OCI-LY1 (cell line): ENCODE measurements at regions not wholly inside any gene's neighbourhood (a gene's known extent, or its start where the extent isn't known, plus 50 kb on each side); places are given as distances from the start of the nearest gene placed in this dataset.

ENCODE experiments used
- H2AFZ ChIP-seq: fragments of 200-600 bp; sonication (generic), shearing (Covaris generic); 2 replicates; pipeline ENCODE4 v1.6.0; 2014; ENCODE audit warnings: antibody characterized with exemption, mild to moderate bottlenecking, low read length
- H3F3A ChIP-seq: fragments of 200-600 bp; sonication (generic), shearing (Covaris generic); 2 replicates; pipeline ENCODE4 v1.6.0; 2014; ENCODE audit warnings: mild to moderate bottlenecking, antibody characterized with exemption, low read length, moderate library complexity; ENCODE audit not compliant: insufficient read depth
- H3K27ac ChIP-seq: fragments of 200-600 bp; sonication (generic); 2 replicates; pipeline ENCODE4 v1.5.1; 2014; ENCODE audit warnings: low read length, mixed run types, mild to moderate bottlenecking, low read depth; ENCODE audit not compliant: poor library complexity, severe bottlenecking
- H3K27me3 ChIP-seq: fragments of 200-600 bp; sonication (generic); 2 replicates; pipeline ENCODE4 v1.6.0; 2014; ENCODE audit warnings: antibody characterized with exemption, mild to moderate bottlenecking, low read length, moderate library complexity; ENCODE audit not compliant: insufficient read depth
- H3K36me3 ChIP-seq: fragments of 200-600 bp; sonication (generic); 2 replicates; pipeline ENCODE4 v1.6.1; 2014; ENCODE audit warnings: mild to moderate bottlenecking, antibody characterized with exemption, low read length, moderate library complexity, mixed read lengths; ENCODE audit not compliant: insufficient read depth
- H3K4me1 ChIP-seq: fragments of 200-600 bp; sonication (generic); 2 replicates; pipeline ENCODE4 v1.5.1; 2014; ENCODE audit warnings: mild to moderate bottlenecking, low read length, moderate library complexity; ENCODE audit not compliant: insufficient read depth, severe bottlenecking
- H3K4me2 ChIP-seq: fragments of 200-600 bp; sonication (generic), shearing (Covaris generic); 2 replicates; pipeline ENCODE4 v1.6.1; 2014; ENCODE audit warnings: low read length
- H3K4me3 ChIP-seq: fragments of 200-600 bp; sonication (generic); 2 replicates; pipeline ENCODE4 v1.5.1; 2014; ENCODE audit warnings: low read length, low read depth, mild to moderate bottlenecking, mixed read lengths; ENCODE audit not compliant: poor library complexity, severe bottlenecking
- H3K79me2 ChIP-seq: fragments of 200-600 bp; shearing (Covaris generic); 2 replicates; pipeline ENCODE4 v1.6.1; 2016; ENCODE audit warnings: mixed run types, low read length, mixed read lengths; ENCODE audit not compliant: insufficient read depth
- H3K9ac ChIP-seq: fragments of 200-600 bp; sonication (generic), shearing (Covaris generic); 2 replicates; pipeline ENCODE4 v1.6.1; 2014; ENCODE audit warnings: mild to moderate bottlenecking, low read length, mixed read lengths
- H3K9me2 ChIP-seq: fragments of 200-600 bp; sonication (generic), shearing (Covaris generic); 2 replicates; pipeline ENCODE4 v1.6.1; 2014; ENCODE audit warnings: low read depth, mild to moderate bottlenecking, low read length, mixed read lengths
- H3K9me3 ChIP-seq: fragments of 200-600 bp; shearing (Covaris generic); 2 replicates; pipeline ENCODE4 v1.6.1; 2014; ENCODE audit warnings: low read length, mixed read lengths
- H4K20me1 ChIP-seq: fragments of 200-600 bp; sonication (generic), shearing (Covaris generic); 2 replicates; pipeline ENCODE4 v1.6.0; 2016; ENCODE audit warnings: mild to moderate bottlenecking, low read length; ENCODE audit not compliant: insufficient read depth
- CTCF ChIP-seq: fragments of 200-600 bp; sonication (generic), shearing (Covaris generic); IDR thresholded peaks from 2 replicates; pipeline ENCODE4 v1.5.1; 2017; ENCODE audit warnings: mild to moderate bottlenecking, antibody characterized with exemption, low read length, moderate library complexity, mixed read lengths
- EZH2 ChIP-seq: fragments of 200-600 bp; sonication (generic), shearing (Covaris generic); IDR thresholded peaks from 2 replicates; pipeline ENCODE4 v1.8.0; 2017; ENCODE audit warnings: borderline replicate concordance, mixed run types, mild to moderate bottlenecking, antibody characterized with exemption, low read length, moderate library complexity, mixed read lengths

GRCh38 chr20:21809961-21810523 is 104.6 kb downstream of the PAX1 start:
- Histone ChIP-seq H4K20me1 (no peaks in the 10 kb centered on the region), H3K4me3 (no peak overlapping the region), H3K4me2 (no peak overlapping the region), H3K27ac (no peak overlapping the region), H3K9ac (no peak overlapping the region), H3K27me3 (no peaks in the 10 kb centered on the region), H3K9me2 (no peaks in the 10 kb centered on the region), H3K4me1 (no peaks in the 10 kb centered on the region), H3K79me2 (no peaks in the 10 kb centered on the region), H3K9me3 (no peaks in the 10 kb centered on the region), H3F3A (no peaks in the 10 kb centered on the region), H2AFZ (no peak overlapping the region), H3K36me3 (no peaks in the 10 kb centered on the region)
- TF ChIP-seq CTCF: no peak
- TF ChIP-seq EZH2: no peak

GRCh38 chr20:21808863-21809664 is 103.6 kb downstream of the PAX1 start:
- no peak overlapping the region for H3K9ac ChIP-seq
- no peaks in the 10 kb centered on the region for H3K4me1 ChIP-seq
- no peaks in the 10 kb centered on the region for H3F3A ChIP-seq
- no peaks in the 10 kb centered on the region for H3K27me3 ChIP-seq
- no peak for TF ChIP-seq EZH2
- peak; percentile 81 for TF ChIP-seq CTCF
- no peaks in the 10 kb centered on the region for H3K79me2 ChIP-seq
- no peak overlapping the region for H3K27ac ChIP-seq
- no peak overlapping the region for H2AFZ ChIP-seq
- no peaks in the 10 kb centered on the region for H3K9me3 ChIP-seq
- no peaks in the 10 kb centered on the region for H4K20me1 ChIP-seq
- no peaks in the 10 kb centered on the region for H3K36me3 ChIP-seq
- no peaks in the 10 kb centered on the region for H3K9me2 ChIP-seq
- H3K4me3 ChIP-seq: no peak overlapping the region
- no peak overlapping the region for H3K4me2 ChIP-seq

GRCh38 chr20:21808139-21808538 is 102.7 kb downstream of the PAX1 start:
- no peaks in the 10 kb centered on the region for H3K79me2 ChIP-seq
- H3K9ac ChIP-seq: no peak overlapping the region
- no peaks in the 10 kb centered on the region for H4K20me1 ChIP-seq
- H2AFZ ChIP-seq: no peak overlapping the region
- H3K36me3 ChIP-seq: no peaks in the 10 kb centered on the region
- no peaks in the 10 kb centered on the region for H3K9me2 ChIP-seq
- H3K4me2 ChIP-seq: no peak overlapping the region
- H3K9me3 ChIP-seq: no peaks in the 10 kb centered on the region
- no peaks in the 10 kb centered on the region for H3K4me1 ChIP-seq
- no peak overlapping the region for H3K4me3 ChIP-seq
- no peak for TF ChIP-seq EZH2
- TF ChIP-seq CTCF: no peak
- H3F3A ChIP-seq: no peaks in the 10 kb centered on the region
- no peaks in the 10 kb centered on the region for H3K27me3 ChIP-seq
- H3K27ac ChIP-seq: no peak overlapping the region
